ENCODE measurements at regions not wholly inside any gene's neighbourhood (a gene's known extent, or its start where the extent isn't known, plus 50 kb on each side); places are given as distances from the start of the nearest gene placed in this dataset.

DNA sequence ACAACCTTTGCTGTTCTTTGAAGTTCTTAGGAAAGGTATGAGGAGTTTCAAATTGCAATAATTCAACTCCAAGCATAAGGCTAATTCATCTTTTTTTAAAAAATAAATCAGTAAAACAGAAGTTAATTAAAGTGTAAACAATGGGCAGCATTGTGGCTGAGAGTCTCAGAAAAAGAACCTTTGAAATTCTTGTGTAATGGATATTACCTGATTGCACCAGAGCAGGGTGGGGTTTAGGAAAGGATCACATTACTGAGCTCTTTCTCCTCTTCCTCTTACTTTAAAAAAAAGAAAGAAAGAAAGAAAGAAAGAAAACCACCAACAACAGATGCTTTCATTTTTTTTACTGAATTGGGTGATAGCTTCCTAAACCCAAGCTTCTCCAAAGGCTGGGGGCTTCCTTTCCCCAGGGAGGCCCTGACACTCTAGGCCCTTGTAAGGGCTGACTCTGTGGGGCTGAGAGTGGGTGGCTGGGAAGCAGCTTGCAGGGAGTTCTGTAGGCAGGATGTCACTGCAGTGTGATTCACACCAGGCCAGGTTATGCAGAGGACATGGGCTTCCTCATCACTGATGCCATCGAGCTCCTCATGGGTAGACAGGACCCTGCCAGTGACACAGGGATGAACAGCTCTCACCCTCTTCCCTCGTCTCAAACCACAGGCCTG lies 564.5 kb downstream of the FGF9 start:
- DNase-seq (ENCODE audit: low read depth), result no peak

DNA sequence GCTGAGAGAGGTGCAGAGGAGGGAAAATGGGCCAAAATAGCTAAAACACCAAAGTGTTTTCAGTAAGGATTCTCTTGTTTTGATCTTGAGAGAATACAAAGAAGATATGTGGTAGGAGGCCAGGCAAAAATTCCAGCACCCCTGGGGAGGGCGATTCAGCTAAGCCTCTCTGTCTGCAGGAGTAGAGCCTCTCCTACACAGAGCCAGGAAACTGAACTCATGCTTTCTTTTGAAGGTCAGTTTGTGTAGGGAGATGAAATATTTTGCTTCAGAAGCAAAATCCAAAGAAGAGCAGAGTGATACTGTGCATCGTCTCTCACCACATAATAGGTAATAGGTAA lies 565.0 kb downstream of the FGF9 start:
- DNase-seq (ENCODE audit: low read depth), result no peak

GRCh38 chr13:22238269-22238668 lies 567.4 kb downstream of the FGF9 start:
- DNase-seq (ENCODE audit: low read depth), result no peak

DNA sequence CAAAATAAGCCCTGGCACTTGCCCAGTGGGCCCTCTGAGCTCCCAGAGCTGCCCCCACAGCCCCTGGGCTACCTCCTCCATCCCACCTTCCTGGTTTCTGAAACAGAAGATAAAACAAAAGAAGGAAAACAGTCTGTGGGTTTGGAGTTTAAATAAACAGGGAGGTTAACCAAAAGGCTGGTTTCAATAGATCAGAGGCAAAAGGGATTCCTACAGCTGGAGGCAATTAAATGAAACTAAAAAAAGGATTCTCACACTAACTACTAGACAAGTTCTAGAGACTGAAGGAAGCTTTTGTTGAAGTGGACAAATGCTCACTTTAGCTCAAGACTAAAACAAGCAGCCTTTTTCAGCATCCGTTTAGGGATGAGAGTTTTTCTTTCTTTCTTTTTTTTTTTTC lies 569.8 kb downstream of the FGF9 start:
- no peak for DNase-seq (ENCODE audit: low read depth)

- no peak for DNase-seq (ENCODE audit: low read depth)
These were observed 572.7 kb downstream of the FGF9 start for GRCh38 chr13:22243469-22244163.

- DNase-seq (ENCODE audit: low read depth), result no peak
These were observed 581.5 kb downstream of the FGF9 start for GRCh38 chr13:22252281-22252830.

DNA sequence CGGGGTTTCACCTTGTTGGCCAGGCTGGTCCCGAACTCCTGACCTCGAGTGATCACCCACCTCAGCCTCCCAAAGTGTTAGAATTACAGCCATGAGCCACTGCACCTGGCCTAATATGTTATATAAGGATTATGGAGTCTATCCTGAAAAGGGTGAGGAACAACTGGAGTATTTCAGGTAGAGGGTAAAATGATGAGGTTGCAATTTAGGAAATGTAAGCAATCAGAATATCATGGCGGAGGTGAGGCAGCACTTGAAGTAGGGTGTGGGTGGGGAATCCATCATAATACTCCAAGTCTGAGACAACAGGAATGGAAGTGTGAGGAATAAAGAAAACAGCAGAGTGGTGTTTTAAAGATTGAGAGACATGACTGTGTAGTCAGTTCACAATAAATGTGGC lies 582.2 kb downstream of the FGF9 start:
- no peak for DNase-seq (ENCODE audit: low read depth)

DNA sequence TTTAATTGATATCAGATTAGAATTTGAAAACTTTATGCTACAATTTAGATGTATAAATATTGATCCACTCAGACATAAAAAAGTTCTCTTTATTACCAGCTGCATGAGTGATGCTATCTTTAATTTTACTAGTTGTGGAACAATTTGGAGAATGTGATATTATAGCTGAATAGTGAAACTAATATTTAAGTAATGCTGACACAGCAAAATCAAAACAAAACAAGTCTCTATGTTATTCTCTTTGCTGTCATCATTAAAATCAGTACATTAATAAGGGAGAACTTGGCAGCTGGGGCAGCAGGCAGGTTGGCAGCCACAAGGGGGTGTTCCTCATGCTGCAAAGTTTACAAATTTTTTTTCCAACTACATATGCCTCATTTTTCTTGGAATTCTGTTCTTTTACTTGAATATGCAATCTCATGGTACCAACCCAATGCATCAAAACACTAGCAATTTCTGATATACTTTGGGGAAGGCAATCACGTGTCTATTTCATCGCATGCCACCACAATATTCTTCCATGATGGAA lies 585.3 kb downstream of the FGF9 start:
- DNase-seq (ENCODE audit: low read depth), result no peak

DNA sequence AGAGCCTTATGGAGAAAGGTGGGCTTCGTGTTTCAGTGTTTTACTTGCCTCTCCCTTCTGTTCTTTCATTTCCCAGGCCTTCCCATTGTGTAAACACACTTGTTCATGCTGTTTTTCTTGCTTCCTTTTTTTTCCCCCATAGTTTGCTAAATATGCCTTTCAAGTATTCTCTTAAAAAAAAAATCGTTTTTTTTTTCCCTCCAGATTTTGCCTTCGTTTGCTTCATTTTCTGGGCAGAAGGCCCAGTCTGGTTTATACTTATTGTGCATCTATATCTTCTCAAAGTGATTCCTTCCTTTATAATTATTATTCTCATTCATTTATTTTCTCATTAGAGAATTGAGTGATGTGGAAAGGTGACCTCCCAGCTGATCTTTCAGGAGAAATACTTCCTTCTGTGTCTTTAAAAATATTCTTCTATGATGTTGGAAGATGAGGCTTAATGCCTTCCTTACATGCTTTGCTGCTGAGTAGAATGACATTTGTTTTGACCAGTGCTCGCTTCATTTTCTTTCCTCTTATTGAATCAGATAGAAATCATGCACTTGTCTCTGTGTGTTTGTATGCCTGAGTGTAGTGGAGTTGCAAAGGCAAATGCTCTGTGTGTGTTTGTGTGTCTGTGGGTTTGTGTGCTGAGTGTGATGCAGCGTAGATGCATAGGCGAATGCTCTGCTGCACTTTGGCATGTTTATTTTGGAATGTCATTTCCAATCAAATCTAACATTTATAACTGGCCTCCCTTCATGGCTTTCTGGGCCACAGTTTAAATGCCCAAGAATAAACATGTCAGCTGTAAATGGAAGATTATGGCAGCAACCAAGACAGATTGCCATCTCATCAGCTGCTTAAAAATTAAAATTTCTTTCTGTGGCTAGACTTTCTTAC lies 591.4 kb downstream of the FGF9 start:
- DNase-seq (ENCODE audit: low read depth), result no peak

GRCh38 chr13:22263185-22263584 lies 592.3 kb downstream of the FGF9 start:
- DNase-seq (ENCODE audit: low read depth), result no peak

GRCh38 chr13:22265563-22265962 lies 594.7 kb downstream of the FGF9 start:
- DNase-seq (ENCODE audit: low read depth), result no peak

DNA sequence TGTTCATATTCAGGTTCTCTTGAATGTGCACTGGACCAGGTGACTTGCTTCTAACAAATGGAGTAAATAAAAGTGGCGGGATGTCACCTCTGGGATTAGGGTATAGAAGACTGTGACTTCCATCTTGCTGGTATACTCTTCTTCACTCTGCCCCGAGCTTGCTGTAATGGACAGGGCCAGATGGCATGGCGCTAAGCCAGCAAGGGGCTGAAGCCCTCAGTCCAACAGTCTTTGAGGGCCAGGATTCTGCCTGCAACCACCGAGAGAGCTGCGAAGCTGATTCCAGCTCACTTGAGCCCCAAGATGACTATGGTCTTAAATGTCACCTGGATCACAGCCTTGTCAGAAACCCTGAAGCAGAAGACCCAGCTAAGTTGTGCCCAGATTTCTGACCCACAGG lies 600.0 kb downstream of the FGF9 start:
- no peak for DNase-seq (ENCODE audit: low read depth)

GRCh38 chr13:22271903-22272302 lies 601.0 kb downstream of the FGF9 start:
- DNase-seq (ENCODE audit: low read depth), result no peak

GRCh38 chr13:22275393-22275792 lies 604.5 kb downstream of the FGF9 start:
- no peak for DNase-seq (ENCODE audit: low read depth)

DNA sequence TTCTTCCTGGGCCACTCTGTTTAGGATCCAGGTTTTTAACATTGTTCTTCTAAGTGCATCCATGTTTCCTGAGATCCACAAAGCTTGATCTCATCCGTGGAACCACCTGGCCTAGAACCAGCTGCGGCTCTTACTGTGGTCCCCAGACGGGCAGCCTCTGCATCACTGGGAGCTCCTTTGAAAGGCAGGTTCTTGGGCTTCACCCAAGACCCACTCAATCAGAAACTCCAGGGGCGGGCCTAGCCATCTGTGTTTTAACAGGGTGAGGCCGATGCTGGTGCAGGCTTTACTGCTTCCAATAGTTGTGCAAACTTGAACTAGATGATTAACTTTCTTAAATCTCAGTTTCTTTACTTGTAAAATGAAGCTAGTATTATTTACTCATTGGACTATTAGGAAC lies 605.7 kb downstream of the FGF9 start:
- no peak for DNase-seq (ENCODE audit: low read depth)

DNA sequence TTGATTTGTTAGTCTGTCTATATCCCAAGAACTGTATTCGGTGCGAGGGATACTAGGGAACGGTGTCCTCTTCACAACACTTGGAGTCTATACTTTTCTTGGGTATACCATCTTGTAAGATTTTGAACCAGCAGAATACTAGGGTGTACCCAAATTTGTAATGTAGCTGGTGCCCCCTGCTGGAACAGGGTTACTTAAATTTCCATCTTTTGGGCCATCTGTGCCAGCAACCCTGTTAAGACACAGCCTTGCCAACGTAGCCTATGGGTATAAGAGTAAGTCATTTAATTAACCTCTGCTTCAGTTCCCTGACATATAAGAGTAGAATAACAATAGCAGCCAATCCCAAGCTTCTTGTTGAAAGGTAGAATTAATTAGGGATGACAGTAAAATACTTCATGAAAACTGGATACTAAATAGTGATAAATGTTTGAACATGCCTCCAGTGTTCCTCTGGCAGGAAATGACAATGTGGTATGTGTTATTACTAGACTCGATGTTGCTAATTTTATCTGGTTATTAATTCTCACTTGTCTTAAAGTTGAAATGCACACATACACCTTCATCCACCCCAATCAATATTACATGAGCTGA lies 607.6 kb downstream of the FGF9 start:
- peak; percentile 10 for DNase-seq (ENCODE audit: low read depth)

DNA sequence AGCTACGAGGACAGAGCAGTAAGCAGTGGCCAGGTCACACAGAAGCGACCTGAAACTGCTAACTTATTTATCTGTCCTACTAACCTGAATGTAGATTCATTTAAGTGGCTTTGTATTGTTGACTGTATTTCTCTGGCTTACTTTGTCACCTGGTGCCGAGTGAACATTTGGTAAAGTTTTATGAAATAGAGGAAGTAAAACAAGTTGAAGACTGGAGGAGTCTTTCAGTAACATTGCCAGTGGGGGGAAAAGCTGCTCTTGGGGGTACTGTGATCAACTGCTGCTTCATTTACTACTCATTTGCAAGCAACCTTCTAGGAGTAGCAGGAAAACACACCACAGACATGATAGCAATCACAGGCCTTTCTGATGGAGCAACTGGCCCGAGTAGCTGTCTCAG lies 615.0 kb downstream of the FGF9 start:
- DNase-seq (ENCODE audit: low read depth), result no peak

GRCh38 chr13:22286338-22286737 lies 615.5 kb downstream of the FGF9 start:
- DNase-seq (ENCODE audit: low read depth), result no peak

GRCh38 chr13:22287343-22287920 lies 616.6 kb downstream of the FGF9 start:
- no peak for DNase-seq (ENCODE audit: low read depth)

- no peak for DNase-seq (ENCODE audit: low read depth)
These were observed 617.6 kb downstream of the FGF9 start for GRCh38 chr13:22288496-22288895.

DNA sequence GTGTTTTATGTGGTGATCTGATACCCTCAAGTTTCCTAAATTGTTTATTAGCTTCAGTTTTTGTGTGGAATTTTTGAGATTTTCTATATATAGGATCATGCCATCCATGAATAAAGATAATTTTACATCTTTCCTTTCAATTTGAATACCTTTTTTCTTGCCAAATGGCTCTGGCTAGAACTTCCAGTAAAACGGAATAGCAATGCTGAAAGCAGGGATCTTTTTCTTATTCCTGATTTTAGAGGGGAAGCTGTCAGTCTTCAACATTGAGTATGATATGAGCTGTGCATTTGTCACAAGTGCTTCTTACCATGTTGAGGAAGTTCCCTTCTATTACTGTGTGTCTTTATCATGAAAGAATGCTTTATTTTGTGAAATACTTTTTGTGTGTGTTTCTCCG lies 618.8 kb downstream of the FGF9 start:
- DNase-seq (ENCODE audit: low read depth), result no peak

GRCh38 chr13:22298530-22298929 lies 627.7 kb downstream of the FGF9 start:
- DNase-seq (ENCODE audit: low read depth), result no peak

Data from GM04503 (cell line).